Neural progenitor cell (in vitro differentiated cells): ENCODE measurements at regions not wholly inside any gene's neighbourhood (a gene's known extent, or its start where the extent isn't known, plus 50 kb on each side); places are given as distances from the start of the nearest gene placed in this dataset.

ENCODE experiments used
- EZH2 ChIP-seq: fragments of 200-600 bp; sonication (generic); IDR thresholded peaks from 2 replicates; pipeline ENCODE4 v1.6.1; 2017; ENCODE audit warnings: antibody characterized with exemption, mild to moderate bottlenecking, moderate library complexity
- EZH2phosphoT487 ChIP-seq: fragments of 200-600 bp; sonication (generic); IDR thresholded peaks from 2 replicates; pipeline ENCODE4 v1.6.1; 2017; ENCODE audit warnings: antibody characterized with exemption
- TF ChIP-seq, protein P1 (sequence below): fragments of 200-600 bp; sonication (generic); IDR thresholded peaks from 2 replicates; pipeline ENCODE4 v1.5.1; 2017; ENCODE audit warnings: antibody characterized with exemption, mild to moderate bottlenecking

DNA sequence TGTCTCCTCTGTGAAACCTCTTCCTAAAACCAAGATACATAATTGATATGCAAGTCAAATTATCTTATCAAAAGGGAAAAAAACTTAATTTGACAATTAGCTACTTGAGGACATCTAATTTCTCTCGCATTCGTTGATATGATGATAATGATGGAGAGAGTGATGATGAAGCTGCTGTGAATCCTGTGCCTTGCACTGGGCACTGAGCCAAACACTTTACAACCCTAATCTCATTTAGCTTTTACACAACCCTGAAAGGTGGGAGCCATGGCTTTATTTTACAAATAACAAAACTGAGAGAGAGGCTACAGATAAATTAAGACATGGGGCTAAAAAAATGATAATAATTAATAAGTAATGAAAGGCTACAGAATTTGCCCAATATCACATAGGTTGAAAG is 176.0 kb downstream of the NOC3L start:
- TF ChIP-seq EZH2 (no peak), EZH2phosphoT487 (no peak)
- TF ChIP-seq, protein P1, sequence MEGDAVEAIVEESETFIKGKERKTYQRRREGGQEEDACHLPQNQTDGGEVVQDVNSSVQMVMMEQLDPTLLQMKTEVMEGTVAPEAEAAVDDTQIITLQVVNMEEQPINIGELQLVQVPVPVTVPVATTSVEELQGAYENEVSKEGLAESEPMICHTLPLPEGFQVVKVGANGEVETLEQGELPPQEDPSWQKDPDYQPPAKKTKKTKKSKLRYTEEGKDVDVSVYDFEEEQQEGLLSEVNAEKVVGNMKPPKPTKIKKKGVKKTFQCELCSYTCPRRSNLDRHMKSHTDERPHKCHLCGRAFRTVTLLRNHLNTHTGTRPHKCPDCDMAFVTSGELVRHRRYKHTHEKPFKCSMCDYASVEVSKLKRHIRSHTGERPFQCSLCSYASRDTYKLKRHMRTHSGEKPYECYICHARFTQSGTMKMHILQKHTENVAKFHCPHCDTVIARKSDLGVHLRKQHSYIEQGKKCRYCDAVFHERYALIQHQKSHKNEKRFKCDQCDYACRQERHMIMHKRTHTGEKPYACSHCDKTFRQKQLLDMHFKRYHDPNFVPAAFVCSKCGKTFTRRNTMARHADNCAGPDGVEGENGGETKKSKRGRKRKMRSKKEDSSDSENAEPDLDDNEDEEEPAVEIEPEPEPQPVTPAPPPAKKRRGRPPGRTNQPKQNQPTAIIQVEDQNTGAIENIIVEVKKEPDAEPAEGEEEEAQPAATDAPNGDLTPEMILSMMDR = no peak
